ENCODE measurements at regions not wholly inside any gene's neighbourhood (a gene's known extent, or its start where the extent isn't known, plus 50 kb on each side); places are given as distances from the start of the nearest gene placed in this dataset.

DNA sequence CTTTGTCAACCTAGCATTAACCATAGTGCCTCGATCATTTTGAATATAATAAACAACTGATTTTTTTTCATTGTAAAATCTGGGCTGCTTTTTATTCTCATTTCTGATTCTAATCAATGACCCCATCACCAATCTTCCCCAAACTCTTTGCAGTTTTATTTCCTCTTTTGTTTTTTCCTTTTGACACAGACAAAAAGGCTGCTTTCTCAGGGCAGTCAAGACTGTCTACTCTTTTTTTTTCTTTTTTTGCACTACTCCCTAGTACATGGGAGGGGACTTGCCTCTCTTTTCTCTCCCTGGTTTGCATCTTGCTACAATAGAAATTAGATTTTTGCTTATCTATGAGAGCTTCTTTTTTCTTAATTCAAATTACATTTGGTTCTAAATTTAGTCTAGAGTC lies 987.9 kb downstream of the ADGRL2 start:
- Histone ChIP-seq H3K27ac (ENCODE audit: low read depth in 2 of 2, low read length in 2 of 2) (no peak overlapping the region), H3K4me3 (ENCODE audit: low read length in 3 of 3) (no peak overlapping the region), H3K9me3 (ENCODE audit: control insufficient read depth in 2 of 3, insufficient read depth in 1 of 3, low read length in 3 of 3) (peaks cover 3 to 6% (median 5%) of the 10 kb centered on the region in 3 donors), H3K36me3 (ENCODE audit: control insufficient read depth in 2 of 3, insufficient read depth in 3 of 3, low read length in 3 of 3) (no peaks in the 10 kb centered on the region), H3K9ac (ENCODE audit: low read length in 3 of 3) (no peak overlapping the region), H3K27me3 (ENCODE audit: control insufficient read depth, insufficient read depth, low read length) (no peaks in the 10 kb centered on the region), H3K4me1 (ENCODE audit: control insufficient read depth in 2 of 3, insufficient read depth in 2 of 3, low read depth in 1 of 3, low read length in 3 of 3) (no peaks in the 10 kb centered on the region)
- FAIRE-seq (no peak), DNase-seq (no peak)
- intact Hi-C loops (cut with DNase I), result no loop called here
- TF ChIP-seq CTCF (IDR thresholded peaks at IDR 0.05; ENCODE audit: borderline replicate concordance, extremely low read depth, insufficient read depth), result no peak

GRCh38 chr1:82788038-82788437 lies 987.3 kb downstream of the ADGRL2 start:
- Histone ChIP-seq H3K9ac (ENCODE audit: low read length in 3 of 3) (no peak overlapping the region), H3K27me3 (ENCODE audit: control insufficient read depth, insufficient read depth, low read length) (no peaks in the 10 kb centered on the region), H3K4me3 (ENCODE audit: low read length in 3 of 3) (no peak overlapping the region), H3K36me3 (ENCODE audit: control insufficient read depth in 2 of 3, insufficient read depth in 3 of 3, low read length in 3 of 3) (no peaks in the 10 kb centered on the region), H3K4me1 (ENCODE audit: control insufficient read depth in 2 of 3, insufficient read depth in 2 of 3, low read depth in 1 of 3, low read length in 3 of 3) (no peaks in the 10 kb centered on the region), H3K27ac (ENCODE audit: low read depth in 2 of 2, low read length in 2 of 2) (no peak overlapping the region), H3K9me3 (ENCODE audit: control insufficient read depth in 2 of 3, insufficient read depth in 1 of 3, low read length in 3 of 3) (peaks cover 3 to 6% (median 5%) of the 10 kb centered on the region in 3 donors)
- intact Hi-C loops (cut with DNase I), result no loop called here
- no peak for TF ChIP-seq CTCF (IDR thresholded peaks at IDR 0.05; ENCODE audit: borderline replicate concordance, extremely low read depth, insufficient read depth)
- DNase-seq (no peak), FAIRE-seq (no peak)

DNA sequence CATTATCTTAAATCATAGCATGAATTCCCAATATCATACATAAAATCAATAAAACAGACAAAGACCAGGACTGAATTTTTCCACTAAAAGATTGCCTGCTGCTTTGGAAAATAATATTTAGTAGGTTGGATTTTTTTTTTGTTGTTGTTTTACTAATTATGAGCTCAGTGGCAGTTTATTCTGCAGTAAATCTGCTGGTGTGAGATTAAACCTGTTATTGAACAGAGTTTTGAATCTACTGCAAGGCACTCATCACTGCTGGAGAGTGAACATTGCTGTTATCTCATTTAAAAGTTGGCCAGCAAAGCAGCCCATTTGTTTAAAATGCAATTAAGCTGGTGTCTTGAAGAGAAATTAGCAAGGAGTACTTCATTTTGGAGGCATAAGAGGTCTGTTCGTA lies 986.1 kb downstream of the ADGRL2 start:
- no peak overlapping the region for H3K27ac ChIP-seq (ENCODE audit: low read depth in 2 of 2, low read length in 2 of 2)
- H3K9me3 ChIP-seq (ENCODE audit: control insufficient read depth in 2 of 3, insufficient read depth in 1 of 3, low read length in 3 of 3), result peaks cover 3 to 6% (median 5%) of the 10 kb centered on the region in 3 donors
- no peak for TF ChIP-seq CTCF (IDR thresholded peaks at IDR 0.05; ENCODE audit: borderline replicate concordance, extremely low read depth, insufficient read depth)
- H3K9ac ChIP-seq (ENCODE audit: low read length in 3 of 3), result no peak overlapping the region
- H3K4me3 ChIP-seq (ENCODE audit: low read length in 3 of 3), result no peak overlapping the region
- no peaks in the 10 kb centered on the region for H3K36me3 ChIP-seq (ENCODE audit: control insufficient read depth in 2 of 3, insufficient read depth in 3 of 3, low read length in 3 of 3)
- no peaks in the 10 kb centered on the region for H3K27me3 ChIP-seq (ENCODE audit: control insufficient read depth, insufficient read depth, low read length)
- no peaks in the 10 kb centered on the region for H3K4me1 ChIP-seq (ENCODE audit: control insufficient read depth in 2 of 3, insufficient read depth in 2 of 3, low read depth in 1 of 3, low read length in 3 of 3)
- intact Hi-C loops (cut with DNase I), result no loop called here
- DNase-seq (no peak), FAIRE-seq (no peak)

GRCh38 chr1:82785268-82785790 lies 984.6 kb downstream of the ADGRL2 start:
- H3K4me3 ChIP-seq (ENCODE audit: low read length in 3 of 3), result no peak overlapping the region
- no peaks in the 10 kb centered on the region for H3K4me1 ChIP-seq (ENCODE audit: control insufficient read depth in 2 of 3, insufficient read depth in 2 of 3, low read depth in 1 of 3, low read length in 3 of 3)
- intact Hi-C loops (cut with DNase I), result no loop called here
- FAIRE-seq (no peak), DNase-seq (no peak)
- no peak overlapping the region for H3K9ac ChIP-seq (ENCODE audit: low read length in 3 of 3)
- H3K36me3 ChIP-seq (ENCODE audit: control insufficient read depth in 2 of 3, insufficient read depth in 3 of 3, low read length in 3 of 3), result no peaks in the 10 kb centered on the region
- H3K27me3 ChIP-seq (ENCODE audit: control insufficient read depth, insufficient read depth, low read length), result no peaks in the 10 kb centered on the region
- TF ChIP-seq CTCF (IDR thresholded peaks at IDR 0.05; ENCODE audit: borderline replicate concordance, extremely low read depth, insufficient read depth), result no peak
- no peak overlapping the region for H3K27ac ChIP-seq (ENCODE audit: low read depth in 2 of 2, low read length in 2 of 2)
- H3K9me3 ChIP-seq (ENCODE audit: control insufficient read depth in 2 of 3, insufficient read depth in 1 of 3, low read length in 3 of 3), result peaks cover 0 to under 1% (median 0%) of the 10 kb centered on the region in 3 donors
